ENCODE measurements at regions not wholly inside any gene's neighbourhood (a gene's known extent, or its start where the extent isn't known, plus 50 kb on each side); places are given as distances from the start of the nearest gene placed in this dataset.
"Not testable (repeated sequence)": the region's sequence is repeated elsewhere in the genome, so short reads cannot be mapped to it uniquely, and the experiment has no call there.

GRCh38 chr4:129682586-129682985 lies 586.6 kb downstream of the C4orf33 start:
- DNase-seq (ENCODE audit: low spot score) = no peak

DNA sequence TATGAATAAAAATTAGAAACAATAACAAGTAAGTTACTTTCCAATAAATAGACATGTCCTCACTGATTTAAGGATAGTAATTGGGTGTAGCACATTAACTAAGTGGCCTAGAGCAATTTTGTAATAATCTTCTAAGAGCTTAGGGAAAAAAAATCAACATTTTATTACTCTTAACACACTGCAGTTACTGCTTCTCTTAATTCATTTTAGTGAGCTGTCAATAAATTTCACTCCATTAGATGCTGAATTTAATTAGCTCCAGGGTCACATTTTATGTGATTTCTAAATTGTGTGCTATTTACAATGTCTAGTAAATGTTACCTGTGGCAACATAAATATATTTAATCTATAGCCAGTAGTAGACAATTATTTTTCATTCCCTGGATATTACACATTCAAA lies 612.0 kb downstream of the C4orf33 start:
- no peak for DNase-seq (ENCODE audit: low spot score)

GRCh38 chr4:129708784-129709183 lies 612.8 kb downstream of the C4orf33 start:
- DNase-seq (ENCODE audit: low spot score) = no peak

DNA sequence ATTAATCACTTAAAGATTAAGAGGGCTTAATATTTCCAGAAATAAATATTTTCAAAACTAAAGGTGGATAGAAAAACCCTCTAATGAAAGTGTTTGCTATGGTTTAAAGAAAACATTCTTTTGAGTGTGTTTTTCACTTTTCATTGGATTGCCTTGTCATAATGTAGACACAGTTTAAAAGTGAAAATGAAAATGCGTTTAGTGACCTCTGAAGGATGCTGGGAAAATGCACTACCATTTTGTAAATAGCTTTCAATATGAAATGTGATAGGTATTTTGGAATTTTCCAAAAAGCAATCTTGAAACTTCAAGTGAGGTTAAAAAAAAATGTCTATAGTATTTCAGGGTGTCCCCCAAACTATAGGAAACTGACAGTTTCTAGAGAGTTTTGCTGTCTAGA lies 642.2 kb downstream of the C4orf33 start:
- DNase-seq (ENCODE audit: low spot score) = no peak

DNA sequence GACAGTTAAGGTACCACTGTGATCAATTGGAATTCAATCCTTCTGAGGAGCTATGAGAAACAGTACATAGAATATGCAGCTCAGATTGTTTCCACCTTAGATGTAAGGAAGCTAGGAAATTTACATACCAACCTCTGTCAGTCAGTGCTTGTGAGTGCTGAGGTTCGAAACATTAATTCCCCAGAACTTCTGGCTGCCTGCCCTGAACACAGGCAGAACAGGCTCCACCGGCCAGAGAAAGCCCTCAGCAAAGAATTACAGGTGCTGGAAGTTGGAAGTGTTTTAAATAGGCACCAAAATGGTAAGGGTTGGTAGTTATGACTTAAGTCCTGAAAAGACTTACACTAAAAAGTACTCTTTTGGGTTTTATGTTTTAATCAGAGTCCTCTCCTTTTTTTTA lies 651.8 kb downstream of the C4orf33 start:
- no peak for DNase-seq (ENCODE audit: low spot score)

GRCh38 chr4:129748991-129749390 lies 653.0 kb downstream of the C4orf33 start:
- no peak for DNase-seq (ENCODE audit: low spot score)

DNA sequence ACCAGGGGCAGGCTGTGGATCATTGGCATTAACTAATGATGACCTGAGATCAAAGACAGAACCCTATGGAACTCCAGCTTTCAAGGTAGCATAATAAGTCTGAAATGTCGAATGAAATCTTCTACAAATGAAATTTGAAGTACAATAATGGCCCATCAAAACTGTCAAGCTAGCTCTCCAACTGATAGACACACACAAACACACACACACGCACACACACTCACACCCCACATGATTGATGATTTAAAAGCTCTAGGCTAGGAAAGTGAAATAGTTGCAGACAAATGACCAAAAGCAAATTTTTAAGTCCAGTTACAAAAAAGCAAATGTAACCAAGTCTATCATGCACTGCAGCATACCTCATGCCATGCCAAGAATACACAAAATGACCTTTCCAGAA lies 655.7 kb downstream of the C4orf33 start:
- DNase-seq (ENCODE audit: low spot score) = no peak

- DNase-seq (ENCODE audit: low spot score) = no peak
Observed at GRCh38 chr4:129783596-129783995, 687.6 kb downstream of the C4orf33 start.

GRCh38 chr4:129788486-129788885 lies 692.5 kb downstream of the C4orf33 start:
- DNase-seq (ENCODE audit: low spot score) = no peak

GRCh38 chr4:129804461-129804981 lies 708.6 kb downstream of the C4orf33 start:
- DNase-seq (ENCODE audit: low spot score) = no peak

- DNase-seq (ENCODE audit: low spot score) = no peak
Observed at GRCh38 chr4:129806986-129807385, 711.0 kb downstream of the C4orf33 start.

DNA sequence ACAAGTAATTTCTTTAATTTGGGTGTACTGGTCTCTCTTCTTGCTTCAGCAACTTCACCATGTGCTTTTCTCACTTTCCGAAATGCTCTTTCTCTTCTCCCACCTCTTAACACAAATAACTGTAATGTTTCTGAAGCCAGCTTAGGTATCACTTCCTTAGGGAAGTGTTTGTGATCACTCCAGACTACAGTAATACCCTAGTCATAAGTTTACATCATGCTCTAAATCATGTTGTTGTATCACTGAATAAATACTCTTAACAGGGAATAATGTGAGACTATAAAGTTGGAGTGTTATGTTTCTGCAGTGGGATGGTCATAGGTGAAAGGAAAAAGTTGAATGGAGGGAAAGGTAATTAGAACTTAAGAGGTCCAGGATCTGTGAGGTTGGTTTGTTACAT lies 712.3 kb downstream of the C4orf33 start:
- no peak for DNase-seq (ENCODE audit: low spot score)

- no peak for DNase-seq (ENCODE audit: low spot score)
Observed at GRCh38 chr4:129821073-129821472, 725.1 kb downstream of the C4orf33 start.

GRCh38 chr4:129821963-129822362 lies 726.0 kb downstream of the C4orf33 start:
- DNase-seq (ENCODE audit: low spot score) = no peak

GRCh38 chr4:129822701-129823100 lies 726.7 kb downstream of the C4orf33 start:
- DNase-seq (ENCODE audit: low spot score) = no peak

DNA sequence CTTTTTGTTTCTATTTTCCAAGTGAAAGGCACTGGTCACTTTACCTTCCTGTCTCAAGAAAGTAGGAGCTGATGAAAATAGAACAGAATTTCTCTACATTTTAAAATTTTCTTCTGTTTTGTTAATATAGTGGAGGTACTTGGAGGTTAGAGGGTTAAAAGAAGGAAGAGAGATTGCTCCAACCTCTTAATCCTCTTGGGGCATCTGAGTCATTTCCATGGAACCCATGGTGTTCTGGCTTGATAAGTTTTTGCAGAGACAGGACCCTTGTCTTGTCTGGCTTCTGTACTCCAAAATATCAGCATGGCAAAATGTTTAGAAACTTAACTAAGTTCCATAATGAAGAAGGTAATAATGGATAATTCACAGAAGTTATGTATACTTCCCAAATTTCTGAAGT lies 727.2 kb downstream of the C4orf33 start:
- no peak for DNase-seq (ENCODE audit: low spot score)

DNA sequence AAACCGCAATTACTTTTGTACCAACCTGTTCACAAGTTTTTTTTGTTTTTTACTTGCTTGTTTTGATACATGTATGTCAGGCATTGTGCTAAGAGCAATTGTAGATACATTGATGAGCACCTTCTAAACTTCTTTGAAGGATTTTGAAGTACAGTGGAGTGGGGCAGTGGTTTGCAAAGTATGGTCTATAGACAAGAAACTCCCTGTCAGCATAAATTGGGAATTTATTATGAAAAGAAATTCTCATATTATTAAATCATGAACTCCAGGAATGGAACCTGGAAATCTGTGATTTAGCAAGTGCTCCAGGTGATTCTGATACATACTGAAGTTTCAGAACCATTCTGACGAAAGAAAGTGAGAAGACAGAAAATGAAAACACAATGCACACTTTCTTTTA lies 733.4 kb downstream of the C4orf33 start:
- DNase-seq (ENCODE audit: low spot score) = no peak

- no peak for DNase-seq (ENCODE audit: low spot score)
Observed at GRCh38 chr4:129839687-129840086, 743.7 kb downstream of the C4orf33 start.

- DNase-seq (ENCODE audit: low spot score) = no peak
Observed at GRCh38 chr4:129842096-129842495, 746.1 kb downstream of the C4orf33 start.

DNA sequence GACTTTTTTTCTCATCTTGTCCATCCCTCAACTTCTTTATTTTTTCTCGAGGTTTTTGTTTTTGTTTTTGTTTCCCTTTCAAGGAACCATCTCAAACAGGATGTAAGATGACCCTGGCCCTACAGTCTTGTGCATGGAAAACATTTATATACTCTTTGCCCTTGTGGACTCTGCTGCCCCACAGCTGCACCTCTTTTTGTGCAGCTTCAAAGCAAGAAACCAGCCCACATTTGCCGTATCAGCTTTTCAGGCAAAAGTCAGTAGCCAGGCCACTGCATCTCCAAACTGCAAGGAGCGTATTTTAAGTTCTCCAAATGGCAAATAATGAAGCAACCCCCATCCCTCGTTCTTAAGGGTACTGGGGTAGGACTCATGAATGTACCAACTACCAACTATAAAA lies 756.5 kb downstream of the C4orf33 start:
- DNase-seq (ENCODE audit: low spot score) = no peak

DNA sequence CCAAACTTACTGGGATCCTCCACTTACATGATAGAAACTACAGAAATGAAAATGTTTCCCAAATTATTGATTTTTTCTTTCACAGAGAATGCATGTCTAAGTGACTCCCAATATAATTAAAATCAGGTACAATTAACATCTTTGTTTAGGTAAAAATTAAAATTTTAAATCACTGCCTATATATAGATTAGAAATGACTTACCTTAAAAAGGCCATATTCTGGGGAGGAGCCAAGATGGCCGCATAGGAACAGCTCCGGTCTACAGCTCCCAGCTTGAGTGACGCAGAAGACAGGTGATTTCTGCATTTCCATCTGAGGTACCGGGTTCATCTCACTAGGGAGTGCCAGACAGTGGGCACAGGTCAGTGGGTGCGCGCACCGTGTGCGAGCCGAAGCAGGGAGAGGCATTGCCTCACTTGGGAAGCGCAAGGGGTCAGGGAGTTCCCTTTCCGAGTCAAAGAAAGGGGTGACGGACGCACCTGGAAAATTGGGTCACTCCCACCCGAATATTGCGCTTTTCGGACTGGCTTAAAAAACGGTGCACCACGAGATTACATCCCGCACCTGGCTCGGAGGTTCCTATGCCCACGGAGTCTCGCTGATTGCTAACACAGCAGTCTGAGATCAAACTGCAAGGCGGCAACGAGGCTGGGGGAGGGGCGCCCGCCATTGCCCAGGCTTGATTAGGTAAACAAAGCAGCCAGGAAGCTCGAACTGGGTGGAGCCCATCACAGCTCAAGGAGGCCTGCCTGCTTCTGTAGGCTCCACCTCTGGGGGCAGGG lies 757.9 kb downstream of the C4orf33 start:
- not testable (repeated sequence) for DNase-seq (ENCODE audit: low spot score)

- no peak for DNase-seq (ENCODE audit: low spot score)
Observed at GRCh38 chr4:129862461-129862860, 766.5 kb downstream of the C4orf33 start.

GRCh38 chr4:129863206-129863605 lies 767.3 kb downstream of the C4orf33 start:
- DNase-seq (ENCODE audit: low spot score) = no peak

- no peak for DNase-seq (ENCODE audit: low spot score)
Observed at GRCh38 chr4:129883996-129884395, 788.0 kb downstream of the C4orf33 start.

Measured in HuH-7 (cell line).